KMS-11 (cell line): ENCODE measurements at regions not wholly inside any gene's neighbourhood (a gene's known extent, or its start where the extent isn't known, plus 50 kb on each side); places are given as distances from the start of the nearest gene placed in this dataset.

Experiments used
- H2AFZ ChIP-seq: fragments of 200-600 bp; sonication (generic); 2 replicates; pipeline ENCODE4 v1.6.1; 2016; ENCODE audit warnings: antibody characterized with exemption, mixed run types, low read depth
- H3K27ac ChIP-seq: fragments of 200-600 bp; sonication (generic); 2 replicates; pipeline ENCODE4 v1.6.1; 2016; ENCODE audit warnings: mild to moderate bottlenecking, mixed run types
- H3K27me3 ChIP-seq: fragments of 200-600 bp; sonication (generic); 2 replicates; pipeline ENCODE4 v1.6.1; 2017; ENCODE audit warnings: mild to moderate bottlenecking, low read depth, mixed run types, moderate library complexity; ENCODE audit not compliant: insufficient read depth
- H3K36me3 ChIP-seq: fragments of 200-600 bp; sonication (generic); 2 replicates; pipeline ENCODE4 v1.6.1; 2017; ENCODE audit warnings: mild to moderate bottlenecking, mixed run types; ENCODE audit not compliant: insufficient read depth
- H3K4me1 ChIP-seq: fragments of 200-600 bp; sonication (generic); 2 replicates; pipeline ENCODE4 v1.6.1; 2016; ENCODE audit warnings: mild to moderate bottlenecking, low read depth, mixed run types; ENCODE audit not compliant: poor library complexity, severe bottlenecking
- H3K4me2 ChIP-seq: fragments of 200-600 bp; sonication (generic); 2 replicates; pipeline ENCODE4 v1.7.0; 2016; ENCODE audit warnings: mild to moderate bottlenecking, mixed run types
- H3K4me3 ChIP-seq: fragments of 200-600 bp; sonication (generic); IDR thresholded peaks from 2 replicates; pipeline ENCODE4 v1.6.1; 2017; ENCODE audit warnings: low read depth, low read length, mixed read lengths; ENCODE audit not compliant: insufficient read depth
- H3K79me2 ChIP-seq: fragments of 200-600 bp; sonication (generic); 2 replicates; pipeline ENCODE4 v1.6.1; 2016; ENCODE audit warnings: low read depth, mixed run types; ENCODE audit not compliant: insufficient read depth
- H3K9ac ChIP-seq: fragments of 200-600 bp; sonication (generic); 2 replicates; pipeline ENCODE4 v1.6.1; 2016; ENCODE audit warnings: mild to moderate bottlenecking, mixed run types
- H4K20me1 ChIP-seq: fragments of 200-600 bp; sonication (generic); 2 replicates; pipeline ENCODE4 v1.6.1; 2016; ENCODE audit warnings: mild to moderate bottlenecking, mixed run types; ENCODE audit not compliant: insufficient read depth
- CTCF ChIP-seq: fragments of 200-600 bp; sonication (generic); conservative IDR thresholded peaks from 2 replicates; pipeline ENCODE4 v1.6.1; 2017; ENCODE audit warnings: low read depth, mild to moderate bottlenecking, antibody characterized with exemption, low read length, moderate library complexity, mixed read lengths

DNA sequence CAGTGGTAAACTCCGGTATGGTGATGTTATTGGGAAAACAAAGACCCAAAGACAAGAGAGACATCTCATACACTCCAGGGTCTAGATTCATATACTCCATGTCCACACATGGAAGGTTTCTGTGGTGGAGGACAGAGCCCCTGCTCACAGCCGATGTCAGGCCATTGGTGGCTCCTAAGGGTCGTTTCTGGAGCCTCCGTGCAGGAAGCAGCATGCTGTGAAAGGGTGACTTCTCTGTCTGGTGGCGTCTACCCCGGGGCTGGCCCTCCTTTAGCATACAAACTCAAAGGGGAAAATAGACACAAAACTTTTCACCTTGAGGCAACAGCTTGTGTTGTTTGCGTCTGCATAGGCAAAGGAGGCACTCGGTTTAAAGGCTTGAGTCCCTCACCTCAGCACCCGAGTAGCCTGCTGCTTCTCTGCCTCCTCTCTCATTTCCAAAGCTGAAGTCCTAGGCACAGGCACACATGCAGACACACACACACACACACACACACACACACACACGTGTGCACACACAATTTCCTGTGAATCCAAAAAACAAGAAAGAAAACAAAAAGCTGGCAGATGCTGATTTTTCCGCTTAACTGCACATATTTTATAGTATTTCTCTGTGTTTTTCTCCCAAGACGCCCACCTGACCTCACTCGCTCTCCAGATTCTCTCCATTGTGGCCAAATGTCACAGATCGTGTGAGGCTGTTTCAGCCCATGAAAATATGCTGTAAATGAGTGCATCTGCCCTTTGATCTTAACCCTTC lies 601.4 kb upstream of the MGMT start:
- Histone ChIP-seq H3K4me2 (no peak overlapping the region), H3K4me1 (no peaks in the 10 kb centered on the region), H2AFZ (no peak overlapping the region), H3K36me3 (no peaks in the 10 kb centered on the region), H4K20me1 (no peaks in the 10 kb centered on the region), H3K4me3 (no peak overlapping the region), H3K27ac (no peak overlapping the region), H3K9ac (no peak overlapping the region), H3K79me2 (no peaks in the 10 kb centered on the region), H3K27me3 (no peaks in the 10 kb centered on the region)
- TF ChIP-seq CTCF, result no peak

- no peak for TF ChIP-seq CTCF
- Histone ChIP-seq H3K4me3 (no peak overlapping the region), H3K27me3 (no peaks in the 10 kb centered on the region), H4K20me1 (no peaks in the 10 kb centered on the region), H3K27ac (no peak overlapping the region), H3K4me1 (no peaks in the 10 kb centered on the region), H3K79me2 (no peaks in the 10 kb centered on the region), H3K36me3 (no peaks in the 10 kb centered on the region), H2AFZ (no peak overlapping the region), H3K9ac (no peak overlapping the region), H3K4me2 (no peak overlapping the region)
These were observed 600.5 kb upstream of the MGMT start for GRCh38 chr10:128866551-128866950.

DNA sequence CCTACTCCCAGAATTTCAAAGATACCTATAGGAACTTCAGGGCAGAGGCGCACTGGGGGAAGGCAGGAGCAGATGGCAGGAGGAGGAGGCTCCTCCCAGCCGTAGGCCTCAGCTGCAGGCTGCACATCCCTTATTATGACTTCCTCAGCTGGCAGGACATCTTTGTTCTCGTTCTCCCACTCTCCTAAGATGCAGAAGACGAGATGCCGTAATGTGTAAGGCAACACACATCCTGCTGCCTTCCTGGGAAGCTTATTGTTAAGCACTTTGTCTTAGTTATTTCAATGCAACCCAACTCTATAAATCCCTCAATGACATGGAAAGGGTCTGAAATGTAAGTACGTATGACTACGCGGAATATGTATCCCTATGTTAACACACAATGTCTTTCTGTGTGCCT lies 599.8 kb upstream of the MGMT start:
- H3K4me1 ChIP-seq, result no peaks in the 10 kb centered on the region
- H3K4me3 ChIP-seq, result no peak overlapping the region
- no peaks in the 10 kb centered on the region for H3K36me3 ChIP-seq
- no peak overlapping the region for H3K4me2 ChIP-seq
- H3K27me3 ChIP-seq, result no peaks in the 10 kb centered on the region
- H3K27ac ChIP-seq, result no peak overlapping the region
- no peak overlapping the region for H3K9ac ChIP-seq
- no peak for TF ChIP-seq CTCF
- no peaks in the 10 kb centered on the region for H4K20me1 ChIP-seq
- no peak overlapping the region for H2AFZ ChIP-seq
- H3K79me2 ChIP-seq, result no peaks in the 10 kb centered on the region

DNA sequence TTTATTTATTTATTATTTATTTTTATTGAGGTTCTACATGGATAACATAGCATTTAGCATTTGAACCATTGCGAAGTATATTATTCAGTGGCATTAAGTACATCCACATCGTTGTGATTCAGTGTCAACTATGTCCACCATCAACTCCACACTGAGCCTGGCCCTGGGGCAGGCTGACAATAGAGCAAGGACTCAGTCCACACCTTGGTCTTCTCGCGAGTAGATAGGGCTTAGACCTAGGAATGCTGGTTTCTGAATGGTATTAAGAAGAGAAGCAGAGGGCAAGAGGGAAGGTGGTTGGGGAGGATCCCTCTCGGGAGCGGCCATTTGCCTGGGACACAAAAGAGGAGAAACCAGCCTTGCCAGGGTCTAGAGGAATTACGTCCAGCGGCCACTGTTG lies 599.2 kb upstream of the MGMT start:
- H2AFZ ChIP-seq, result no peak overlapping the region
- no peaks in the 10 kb centered on the region for H3K36me3 ChIP-seq
- H3K4me2 ChIP-seq, result no peak overlapping the region
- H3K27me3 ChIP-seq, result no peaks in the 10 kb centered on the region
- no peak overlapping the region for H3K9ac ChIP-seq
- H3K4me1 ChIP-seq, result no peaks in the 10 kb centered on the region
- TF ChIP-seq CTCF, result no peak
- H3K4me3 ChIP-seq, result no peak overlapping the region
- H4K20me1 ChIP-seq, result no peaks in the 10 kb centered on the region
- no peak overlapping the region for H3K27ac ChIP-seq
- H3K79me2 ChIP-seq, result no peaks in the 10 kb centered on the region
